Stomach (tissue), 4 donors: ENCODE measurements at regions not wholly inside any gene's neighbourhood (a gene's known extent, or its start where the extent isn't known, plus 50 kb on each side); places are given as distances from the start of the nearest gene placed in this dataset.

Experiments used
- EP300 ChIP-seq: sonication (generic); formaldehyde crosslinking; IDR thresholded peaks from one replicate; pipeline ENCODE4 v1.6.1; 2017; ENCODE audit warnings: antibody characterized with exemption
- POLR2A ChIP-seq, 4 donors: fragments of 450-650 bp; IDR thresholded peaks; one replicate each; pipeline ENCODE4 v1.6.1; 2016; ENCODE audit warnings: antibody characterized with exemption in 4 of 4, control low read depth in 2 of 4, mild to moderate bottlenecking in 1 of 4, moderate library complexity in 1 of 4
- TF ChIP-seq, protein P1 (sequence below), 7 experiments: fragments of 450-650 bp in 4 of 7; fragments of 200-600 bp in 3 of 7; sonication (generic) in 3 of 7; IDR thresholded peaks; one replicate each; pipeline ENCODE4 v1.5.1; 2016 to 2019; ENCODE audit warnings: antibody characterized with exemption in 7 of 7, control low read depth in 2 of 7, mild to moderate bottlenecking in 1 of 7

DNA sequence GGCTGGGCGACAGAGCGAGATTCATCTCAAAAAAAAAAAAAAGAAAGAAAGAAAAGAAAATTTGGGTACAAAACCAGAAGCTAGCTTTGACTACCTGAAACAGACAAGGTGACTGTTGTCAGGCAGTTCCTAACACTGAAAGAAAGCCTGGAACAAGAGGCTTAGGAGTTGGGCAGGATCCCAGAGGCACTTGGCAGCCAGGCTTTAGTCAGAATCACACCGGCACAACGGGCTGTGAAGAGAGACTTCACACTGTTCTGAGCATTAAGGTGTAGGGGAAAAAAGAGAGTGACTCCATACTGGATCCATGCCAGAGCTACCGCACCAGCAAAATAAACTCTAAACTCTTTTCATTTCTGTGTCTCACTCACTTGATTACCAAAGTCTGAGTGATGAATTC is 130.8 kb downstream of the ZNF467 start:
- TF ChIP-seq, protein P1, sequence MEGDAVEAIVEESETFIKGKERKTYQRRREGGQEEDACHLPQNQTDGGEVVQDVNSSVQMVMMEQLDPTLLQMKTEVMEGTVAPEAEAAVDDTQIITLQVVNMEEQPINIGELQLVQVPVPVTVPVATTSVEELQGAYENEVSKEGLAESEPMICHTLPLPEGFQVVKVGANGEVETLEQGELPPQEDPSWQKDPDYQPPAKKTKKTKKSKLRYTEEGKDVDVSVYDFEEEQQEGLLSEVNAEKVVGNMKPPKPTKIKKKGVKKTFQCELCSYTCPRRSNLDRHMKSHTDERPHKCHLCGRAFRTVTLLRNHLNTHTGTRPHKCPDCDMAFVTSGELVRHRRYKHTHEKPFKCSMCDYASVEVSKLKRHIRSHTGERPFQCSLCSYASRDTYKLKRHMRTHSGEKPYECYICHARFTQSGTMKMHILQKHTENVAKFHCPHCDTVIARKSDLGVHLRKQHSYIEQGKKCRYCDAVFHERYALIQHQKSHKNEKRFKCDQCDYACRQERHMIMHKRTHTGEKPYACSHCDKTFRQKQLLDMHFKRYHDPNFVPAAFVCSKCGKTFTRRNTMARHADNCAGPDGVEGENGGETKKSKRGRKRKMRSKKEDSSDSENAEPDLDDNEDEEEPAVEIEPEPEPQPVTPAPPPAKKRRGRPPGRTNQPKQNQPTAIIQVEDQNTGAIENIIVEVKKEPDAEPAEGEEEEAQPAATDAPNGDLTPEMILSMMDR (IDR thresholded peaks at IDR 0.05): no peak
- TF ChIP-seq POLR2A (IDR thresholded peaks at IDR 0.05): no peak
- no peak for TF ChIP-seq EP300
